ENCODE measurements at regions not wholly inside any gene's neighbourhood (a gene's known extent, or its start where the extent isn't known, plus 50 kb on each side); places are given as distances from the start of the nearest gene placed in this dataset.

DNA sequence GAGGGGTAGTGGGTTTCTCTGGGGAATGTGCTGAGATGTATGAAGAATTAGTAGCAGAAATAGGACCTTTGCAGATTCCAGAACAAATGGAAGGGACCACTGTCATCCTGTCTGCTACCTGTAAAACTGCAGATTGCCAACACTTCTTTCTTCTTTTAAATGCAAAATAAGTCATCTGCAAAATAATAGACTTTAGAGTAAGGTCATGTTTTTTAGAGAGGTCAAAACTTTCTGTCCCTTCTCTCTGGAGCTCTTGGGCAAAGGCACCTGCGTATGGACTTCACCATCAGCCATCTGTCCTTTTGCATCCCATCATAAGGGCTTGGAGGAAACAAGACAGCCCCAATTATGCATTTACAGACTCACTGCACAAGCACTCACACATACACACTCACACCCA lies 121.1 kb upstream of the PPARGC1A start:
- 14 to 83% (median 33%) methylated on average over 1 of the region's 1 CpG; no CpG with 5 or more reads in 5 of the 10 experiments for WGBS, 10 experiments
- Histone ChIP-seq H3K27ac (no peak overlapping the region), H3K4me1 (replicated peaks in 1 of 2) (peaks cover 6 to 10% of the 10 kb centered on the region in 2 donors), H3K4me3 (no peak overlapping the region)
- in situ Hi-C loops (cut with MboI; ENCODE audit: low pct_unique_long_range_greater_than_20kb in 2 of 9, low sequenced_read_pairs in 9 of 9, unreplicated experiment in 9 of 9) = no loop called here
- ATAC-seq (replicated peaks in 6 of 8) = no peak

GRCh38 chr4:24010573-24010972 lies 120.7 kb upstream of the PPARGC1A start:
- in situ Hi-C loops (cut with MboI; ENCODE audit: low pct_unique_long_range_greater_than_20kb in 2 of 9, low sequenced_read_pairs in 9 of 9, unreplicated experiment in 9 of 9) = no loop called here
- Histone ChIP-seq H3K27ac (no peak overlapping the region), H3K4me1 (replicated peaks in 1 of 2) (peaks cover 6 to 10% of the 10 kb centered on the region in 2 donors), H3K4me3 (no peak overlapping the region)
- 8 to 83% (median 61%) methylated on average over 2 to 3 of the region's 3 CpGs for WGBS, 10 experiments
- ATAC-seq (replicated peaks in 6 of 8) = peak in 1 of 8 experiments; percentile 19

DNA sequence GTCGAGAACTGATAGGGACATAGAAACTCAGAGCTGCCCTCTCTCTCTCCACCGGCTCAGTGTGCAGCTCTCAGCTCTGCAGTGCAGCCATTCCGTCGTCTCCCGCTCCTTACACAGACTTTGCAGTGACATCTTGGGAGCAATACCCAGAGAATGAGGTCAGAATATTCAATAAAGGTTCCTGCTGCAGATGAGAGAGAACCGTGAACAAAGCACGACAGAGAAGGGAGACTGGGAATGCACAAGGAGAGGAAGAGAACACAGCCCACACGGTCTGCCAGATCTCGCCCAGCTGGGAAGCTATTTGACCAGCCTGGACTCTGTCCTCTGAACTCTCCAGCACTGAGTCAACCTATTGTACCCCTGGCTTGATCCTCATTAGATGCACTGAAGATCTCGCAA lies 118.0 kb upstream of the PPARGC1A start:
- H3K4me3 ChIP-seq = no peak overlapping the region
- H3K4me1 ChIP-seq (replicated peaks in 1 of 2) = peaks cover 0 to 6% of the 10 kb centered on the region in 2 donors
- no peak overlapping the region for H3K27ac ChIP-seq
- in situ Hi-C loops (cut with MboI; ENCODE audit: low pct_unique_long_range_greater_than_20kb in 2 of 9, low sequenced_read_pairs in 9 of 9, unreplicated experiment in 9 of 9) = no loop called here
- peak; percentile 22 to 87 (median 76) for ATAC-seq (replicated peaks in 6 of 8)
- WGBS, 10 experiments = 20 to 94% (median 64%) methylated on average over 1 to 6 of the region's 10 CpGs; no CpG with 5 or more reads in 1 of the 10 experiments

GRCh38 chr4:24006269-24006668 lies 116.4 kb upstream of the PPARGC1A start:
- Histone ChIP-seq H3K4me3 (no peak overlapping the region), H3K27ac (no peak overlapping the region), H3K4me1 (replicated peaks in 1 of 2) (peaks cover 0 to 12% of the 10 kb centered on the region in 2 donors)
- ATAC-seq (replicated peaks in 6 of 8) = no peak
- in situ Hi-C loops (cut with MboI; ENCODE audit: low pct_unique_long_range_greater_than_20kb in 2 of 9, low sequenced_read_pairs in 9 of 9, unreplicated experiment in 9 of 9) = no loop called here
- 80 to 100% (median 92%) methylated on average over 1 of the region's 1 CpG; no CpG with 5 or more reads in 6 of the 10 experiments for WGBS, 10 experiments

DNA sequence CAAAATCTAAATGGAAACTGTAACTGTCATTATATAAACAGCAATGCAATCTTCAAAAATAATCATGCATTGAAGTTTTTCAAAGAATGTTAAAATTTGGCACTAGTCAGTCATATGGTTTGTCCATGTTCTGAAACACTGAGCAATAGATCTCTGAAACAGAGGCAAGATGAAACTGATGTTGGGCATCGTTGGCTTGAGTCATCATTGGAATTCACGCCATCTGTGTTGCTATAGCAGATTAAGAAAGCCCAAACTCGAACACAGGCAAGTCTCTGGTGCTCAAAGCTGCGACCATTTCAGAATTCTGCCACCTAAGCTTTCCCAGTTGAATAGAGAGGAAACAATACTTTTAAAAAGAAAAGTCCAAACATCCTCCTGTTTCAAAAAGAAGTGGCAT lies 114.1 kb upstream of the PPARGC1A start:
- 19 to 93% (median 71%) methylated on average over 2 to 4 of the region's 4 CpGs for WGBS, 10 experiments
- Histone ChIP-seq H3K4me3 (no peak overlapping the region), H3K4me1 (replicated peaks in 1 of 2) (peaks cover 9 to 35% of the 10 kb centered on the region in 2 donors), H3K27ac (no peak overlapping the region)
- no peak for ATAC-seq (replicated peaks in 6 of 8)
- in situ Hi-C loops (cut with MboI; ENCODE audit: low pct_unique_long_range_greater_than_20kb in 2 of 9, low sequenced_read_pairs in 9 of 9, unreplicated experiment in 9 of 9) = no loop called here

- Histone ChIP-seq H3K27ac (no peak overlapping the region), H3K4me3 (no peak overlapping the region), H3K4me1 (replicated peaks in 1 of 2) (peaks cover 12 to 37% of the 10 kb centered on the region in 2 donors)
- ATAC-seq (replicated peaks in 6 of 8) = no peak
- WGBS, 10 experiments = 57 to 100% (median 93%) methylated on average over 1 to 3 of the region's 3 CpGs
- in situ Hi-C loops (cut with MboI; ENCODE audit: low pct_unique_long_range_greater_than_20kb in 2 of 9, low sequenced_read_pairs in 9 of 9, unreplicated experiment in 9 of 9) = no loop called here
These were observed 113.6 kb upstream of the PPARGC1A start for GRCh38 chr4:24003496-24003895.

GRCh38 chr4:24002330-24002966 lies 112.6 kb upstream of the PPARGC1A start:
- WGBS, 10 experiments = 30 to 100% (median 87%) methylated on average over 1 to 6 of the region's 7 CpGs
- H3K4me1 ChIP-seq (replicated peaks in 1 of 2) = peaks cover 12 to 41% of the 10 kb centered on the region in 2 donors
- in situ Hi-C loops (cut with MboI; ENCODE audit: low pct_unique_long_range_greater_than_20kb in 2 of 9, low sequenced_read_pairs in 9 of 9, unreplicated experiment in 9 of 9) = no loop called here
- H3K4me3 ChIP-seq = no peak overlapping the region
- peak in 2 of 8 experiments; percentile 7 to 43 for ATAC-seq (replicated peaks in 6 of 8)
- no peak overlapping the region for H3K27ac ChIP-seq

DNA sequence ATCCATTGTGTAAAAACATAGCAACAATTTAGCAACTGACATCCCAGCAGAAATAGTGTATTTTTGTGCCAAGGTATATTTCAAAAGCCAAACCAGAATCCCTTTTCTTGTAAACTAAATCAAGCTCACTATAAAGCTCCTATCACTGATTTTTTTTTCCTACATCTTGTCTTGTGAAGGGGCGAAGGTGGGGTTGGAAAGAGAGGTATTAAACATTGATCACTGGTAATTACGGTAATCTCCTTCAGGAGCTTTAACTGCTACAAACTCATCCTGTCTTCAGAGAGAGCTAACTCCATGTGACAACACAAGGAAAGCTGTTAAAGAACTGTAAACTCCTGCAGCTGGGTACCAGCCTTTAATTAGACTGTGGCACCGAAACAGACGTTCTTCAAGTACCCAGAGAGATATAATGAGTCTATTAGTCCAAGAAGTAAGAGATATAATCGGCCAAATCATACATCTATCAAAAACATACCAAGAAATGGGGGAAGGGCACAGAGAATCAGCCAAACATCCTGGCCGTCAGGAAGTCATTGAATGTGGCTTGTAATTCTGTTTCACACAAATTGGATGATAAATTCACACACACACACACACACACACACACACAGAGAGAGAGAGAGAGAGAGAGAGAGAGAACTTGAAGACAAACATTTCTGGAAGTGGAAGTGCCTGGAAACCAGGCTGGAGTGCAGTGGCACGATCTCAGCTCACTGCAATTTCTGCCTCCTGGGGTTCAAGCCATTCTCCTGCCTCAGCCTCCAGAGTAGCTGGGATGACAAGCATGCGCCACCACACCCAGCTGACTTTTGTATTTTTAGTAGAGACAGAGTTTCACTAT lies 111.9 kb upstream of the PPARGC1A start:
- H3K4me3 ChIP-seq = no peak overlapping the region
- 38 to 100% (median 76%) methylated on average over 1 to 5 of the region's 8 CpGs; no CpG with 5 or more reads in 1 of the 10 experiments for WGBS, 10 experiments
- peaks cover 12 to 41% of the 10 kb centered on the region in 2 donors for H3K4me1 ChIP-seq (replicated peaks in 1 of 2)
- peak in 1 of 8 experiments; percentile 34 for ATAC-seq (replicated peaks in 6 of 8)
- in situ Hi-C loops (cut with MboI; ENCODE audit: low pct_unique_long_range_greater_than_20kb in 2 of 9, low sequenced_read_pairs in 9 of 9, unreplicated experiment in 9 of 9) = no loop called here
- H3K27ac ChIP-seq = no peak overlapping the region

GRCh38 chr4:24000470-24000831 lies 110.6 kb upstream of the PPARGC1A start:
- H3K4me1 ChIP-seq (replicated peaks in 1 of 2) = peaks cover 12 to 41% of the 10 kb centered on the region in 2 donors
- in situ Hi-C loops (cut with MboI; ENCODE audit: low pct_unique_long_range_greater_than_20kb in 2 of 9, low sequenced_read_pairs in 9 of 9, unreplicated experiment in 9 of 9) = no loop called here
- H3K27ac ChIP-seq = no peak overlapping the region
- peak in 5 of 8 experiments; percentile 76 to 91 (median 86) for ATAC-seq (replicated peaks in 6 of 8)
- WGBS, 10 experiments = 7 to 90% (median 53%) methylated on average over 1 to 3 of the region's 3 CpGs; no CpG with 5 or more reads in 1 of the 10 experiments
- H3K4me3 ChIP-seq = no peak overlapping the region

DNA sequence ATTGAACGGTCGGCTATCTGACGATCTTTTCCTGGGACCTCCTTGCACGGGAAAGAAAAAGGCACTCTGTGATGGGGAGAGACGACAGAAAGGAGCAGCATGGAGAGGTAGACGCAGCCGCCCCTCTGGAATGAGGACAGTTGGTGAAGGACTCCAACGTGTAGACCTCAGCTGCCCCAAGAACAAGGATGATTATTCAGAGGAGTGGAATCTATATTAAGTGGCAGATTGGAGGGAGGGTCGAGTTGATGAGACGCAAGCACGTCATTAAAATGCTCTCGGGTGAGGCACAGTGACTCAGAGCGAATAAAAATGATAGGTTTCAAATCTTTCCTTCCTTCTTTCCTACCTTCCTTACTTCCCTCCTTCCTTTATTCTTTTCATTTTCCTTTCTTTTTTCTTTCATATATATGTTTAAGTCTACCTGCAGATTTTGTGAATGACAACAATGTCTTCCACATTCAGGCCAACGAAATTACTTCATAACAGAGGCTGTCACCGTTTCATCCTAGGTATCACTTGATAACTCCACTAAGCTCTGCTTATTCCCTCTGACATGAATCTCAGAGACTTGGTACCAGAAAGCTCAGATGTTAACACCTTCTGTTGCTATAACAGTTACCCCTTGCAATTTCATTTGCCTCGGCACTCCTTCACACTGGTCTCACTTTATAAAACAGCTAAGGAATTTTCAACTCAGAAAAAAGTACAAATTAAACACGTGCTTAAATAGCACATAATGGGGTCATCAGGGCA lies 110.0 kb upstream of the PPARGC1A start:
- Histone ChIP-seq H3K27ac (peak overlapping the region in 1 of 2 donors; percentile 59), H3K4me1 (replicated peaks in 1 of 2) (peaks cover 12 to 41% of the 10 kb centered on the region in 2 donors), H3K4me3 (no peak overlapping the region)
- WGBS, 10 experiments = 52 to 100% (median 70%) methylated on average over 2 to 16 of the region's 17 CpGs
- ATAC-seq (replicated peaks in 6 of 8) = peak in 7 of 8 experiments; percentile 37 to 77 (median 75)
- in situ Hi-C loops (cut with MboI; ENCODE audit: low pct_unique_long_range_greater_than_20kb in 2 of 9, low sequenced_read_pairs in 9 of 9, unreplicated experiment in 9 of 9) = no loop called here

GRCh38 chr4:23993373-23993772 lies 103.5 kb upstream of the PPARGC1A start:
- peaks cover 0 to 9% of the 10 kb centered on the region in 2 donors for H3K4me1 ChIP-seq (replicated peaks in 1 of 2)
- WGBS, 10 experiments = 17 to 100% (median 50%) methylated on average over 1 of the region's 1 CpG; no CpG with 5 or more reads in 5 of the 10 experiments

GRCh38 chr4:23991444-23991843 lies 101.6 kb upstream of the PPARGC1A start:
- in situ Hi-C loops (cut with MboI; ENCODE audit: low pct_unique_long_range_greater_than_20kb in 2 of 9, low sequenced_read_pairs in 9 of 9, unreplicated experiment in 9 of 9) = no loop called here
- no peak for ATAC-seq (replicated peaks in 6 of 8)
- H3K4me3 ChIP-seq = no peak overlapping the region
- no peaks in the 10 kb centered on the region for H3K4me1 ChIP-seq (replicated peaks in 1 of 2)
- H3K27ac ChIP-seq = no peak overlapping the region
- WGBS, 10 experiments = 0 to 83% (median 69%) methylated on average over 1 of the region's 1 CpG; no CpG with 5 or more reads in 3 of the 10 experiments

More at GRCh38 chr4:23993373-23993772, 103.5 kb upstream of the PPARGC1A start:
- in situ Hi-C loops (cut with MboI; ENCODE audit: low pct_unique_long_range_greater_than_20kb in 2 of 9, low sequenced_read_pairs in 9 of 9, unreplicated experiment in 9 of 9) = no loop called here
- Histone ChIP-seq H3K27ac (no peak overlapping the region), H3K4me3 (no peak overlapping the region)
- ATAC-seq (replicated peaks in 6 of 8) = no peak

GRCh38 chr4:23986270-23986669 lies 96.4 kb upstream of the PPARGC1A start:
- no peaks in the 10 kb centered on the region for H3K4me1 ChIP-seq (replicated peaks in 1 of 2)
- ATAC-seq (replicated peaks in 6 of 8) = no peak

More at GRCh38 chr4:23986270-23986669, 96.4 kb upstream of the PPARGC1A start:
- in situ Hi-C loops (cut with MboI; ENCODE audit: low pct_unique_long_range_greater_than_20kb in 2 of 9, low sequenced_read_pairs in 9 of 9, unreplicated experiment in 9 of 9) = no loop called here
- WGBS, 10 experiments = 40 to 100% (median 93%) methylated on average over 3 to 5 of the region's 5 CpGs
- Histone ChIP-seq H3K27ac (no peak overlapping the region), H3K4me3 (no peak overlapping the region)

Data from motor neuron (in vitro differentiated cells).